GM21423 (cell line): ENCODE measurements at regions not wholly inside any gene's neighbourhood (a gene's known extent, or its start where the extent isn't known, plus 50 kb on each side); places are given as distances from the start of the nearest gene placed in this dataset.

ENCODE experiments used
- ATAC-seq: cut with Tn5 transposase; IDR thresholded peaks from one replicate; pipeline ENCODE4 v1.9.1; 2021; ENCODE audit warnings: mild to moderate bottlenecking, moderate library complexity; ENCODE audit not compliant: unreplicated experiment

- no peak for ATAC-seq
These were observed 220.9 kb downstream of the GADD45G start for GRCh38 chr9:89825669-89826068.

- no peak for ATAC-seq
These were observed 221.4 kb downstream of the GADD45G start for GRCh38 chr9:89826186-89826585.

GRCh38 chr9:89829346-89829745, 224.5 kb downstream of the GADD45G start:
- no peak for ATAC-seq

- ATAC-seq: no peak
These were observed 230.9 kb downstream of the GADD45G start for GRCh38 chr9:89835666-89836065.

- no peak for ATAC-seq
These were observed 232.5 kb downstream of the GADD45G start for GRCh38 chr9:89837162-89837933.

GRCh38 chr9:89837934-89838310, 233.1 kb downstream of the GADD45G start:
- no peak for ATAC-seq

- no peak for ATAC-seq
These were observed 233.8 kb downstream of the GADD45G start for GRCh38 chr9:89838621-89839020.

- ATAC-seq: no peak
These were observed 234.6 kb downstream of the GADD45G start for GRCh38 chr9:89839449-89839848.

GRCh38 chr9:89839952-89840351, 235.1 kb downstream of the GADD45G start:
- ATAC-seq: no peak

- no peak for ATAC-seq
These were observed 236.6 kb downstream of the GADD45G start for GRCh38 chr9:89841456-89841855.

GRCh38 chr9:89842267-89842768, 237.5 kb downstream of the GADD45G start:
- no peak for ATAC-seq

- no peak for ATAC-seq
These were observed 238.3 kb downstream of the GADD45G start for GRCh38 chr9:89843074-89843473.

- no peak for ATAC-seq
These were observed 238.8 kb downstream of the GADD45G start for GRCh38 chr9:89843591-89843990.

GRCh38 chr9:89844075-89844474, 239.3 kb downstream of the GADD45G start:
- ATAC-seq: no peak

GRCh38 chr9:89844535-89844934, 239.7 kb downstream of the GADD45G start:
- no peak for ATAC-seq

GRCh38 chr9:89845321-89845720, 240.5 kb downstream of the GADD45G start:
- ATAC-seq: no peak

GRCh38 chr9:89845862-89846261, 241.1 kb downstream of the GADD45G start:
- no peak for ATAC-seq

- ATAC-seq: no peak
These were observed 243.5 kb downstream of the GADD45G start for GRCh38 chr9:89848060-89849040.

GRCh38 chr9:89849096-89849495, 244.3 kb downstream of the GADD45G start:
- ATAC-seq: no peak

GRCh38 chr9:89850153-89850552, 245.3 kb downstream of the GADD45G start:
- no peak for ATAC-seq

- ATAC-seq: no peak
These were observed 246.0 kb downstream of the GADD45G start for GRCh38 chr9:89850631-89851325.
